GM21390 (cell line): ENCODE measurements at regions not wholly inside any gene's neighbourhood (a gene's known extent, or its start where the extent isn't known, plus 50 kb on each side); places are given as distances from the start of the nearest gene placed in this dataset.

Source experiments
- ATAC-seq: cut with Tn5 transposase; IDR thresholded peaks from one replicate; pipeline ENCODE4 v1.9.1; 2021; ENCODE audit not compliant: unreplicated experiment

GRCh38 chr4:155522201-155522600, 144.4 kb upstream of the GUCY1A1 start:
- ATAC-seq = no peak

- ATAC-seq = no peak
Measured at GRCh38 chr4:155521382-155521781, 144.6 kb upstream of the MAP9 start.

DNA sequence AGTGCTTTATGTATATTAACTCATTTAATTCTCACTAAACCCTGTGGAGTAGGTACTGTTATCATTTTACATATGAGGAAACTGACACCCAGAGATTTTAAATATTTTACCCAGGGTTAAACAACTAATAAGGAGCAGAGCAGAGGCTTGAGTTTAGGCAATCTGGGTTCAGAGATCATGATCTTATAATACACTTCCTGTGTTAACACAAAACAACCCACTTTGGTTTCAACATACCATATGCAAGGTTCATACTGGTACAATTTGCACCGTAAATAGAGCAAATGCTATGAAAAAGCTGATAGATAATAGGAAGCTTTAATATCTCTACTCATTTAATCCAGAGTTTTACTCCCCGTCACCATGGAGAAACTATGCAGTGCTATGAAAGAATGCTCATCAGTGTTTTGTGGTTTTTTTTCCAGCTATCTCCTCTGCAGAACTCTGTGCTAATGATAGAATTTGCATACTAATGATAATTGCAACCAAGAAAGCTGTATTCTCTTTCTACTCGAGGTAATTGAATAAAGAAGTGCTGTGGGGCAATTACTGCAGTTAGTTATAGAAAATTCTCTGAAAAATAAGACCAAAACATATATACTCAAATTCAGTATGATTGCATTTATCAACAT, 138.8 kb upstream of the MAP9 start:
- ATAC-seq = no peak

DNA sequence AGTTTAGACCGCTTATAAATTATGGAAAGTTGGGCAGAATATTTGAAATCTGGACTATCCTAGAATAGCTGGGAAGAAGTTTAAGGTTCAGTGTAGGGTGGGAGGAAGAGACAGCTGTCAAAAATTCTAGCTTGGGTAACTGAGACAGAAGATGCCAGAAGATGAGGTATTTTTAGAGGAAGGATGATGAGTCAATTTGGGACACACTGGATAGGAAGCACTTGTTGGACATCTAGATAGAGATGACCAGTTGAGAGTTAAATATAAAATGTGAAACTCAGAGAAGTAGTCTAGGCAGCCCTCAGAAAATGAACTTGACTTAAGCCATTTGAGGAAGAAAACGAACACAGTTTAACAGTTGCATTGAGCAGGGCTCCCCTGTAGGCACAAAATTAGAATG, 137.9 kb upstream of the MAP9 start:
- ATAC-seq = no peak

DNA sequence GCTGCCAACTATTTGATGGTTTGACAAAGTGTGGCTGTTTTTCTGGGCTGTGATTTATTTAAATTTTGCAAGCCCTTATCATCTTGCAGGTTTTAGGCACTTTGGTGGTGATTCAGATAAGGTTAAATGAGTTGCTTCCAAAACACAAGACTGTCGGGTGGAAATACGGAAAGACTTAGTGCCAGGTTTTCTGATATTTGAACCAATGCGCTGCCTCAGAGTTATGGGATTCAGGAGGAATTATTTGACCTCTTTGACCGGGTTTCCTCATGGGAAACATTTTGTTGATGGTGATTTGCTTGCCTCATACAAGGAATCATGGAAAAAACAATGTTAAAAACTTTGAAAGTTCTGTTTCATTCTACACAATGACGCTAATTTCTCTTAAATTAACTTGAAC, 136.1 kb upstream of the MAP9 start:
- ATAC-seq = no peak

- no peak for ATAC-seq
Measured at GRCh38 chr4:155512046-155512445, 135.3 kb upstream of the MAP9 start.

GRCh38 chr4:155510771-155511170, 134.0 kb upstream of the MAP9 start:
- no peak for ATAC-seq

GRCh38 chr4:155509555-155509954, 132.8 kb upstream of the MAP9 start:
- no peak for ATAC-seq

DNA sequence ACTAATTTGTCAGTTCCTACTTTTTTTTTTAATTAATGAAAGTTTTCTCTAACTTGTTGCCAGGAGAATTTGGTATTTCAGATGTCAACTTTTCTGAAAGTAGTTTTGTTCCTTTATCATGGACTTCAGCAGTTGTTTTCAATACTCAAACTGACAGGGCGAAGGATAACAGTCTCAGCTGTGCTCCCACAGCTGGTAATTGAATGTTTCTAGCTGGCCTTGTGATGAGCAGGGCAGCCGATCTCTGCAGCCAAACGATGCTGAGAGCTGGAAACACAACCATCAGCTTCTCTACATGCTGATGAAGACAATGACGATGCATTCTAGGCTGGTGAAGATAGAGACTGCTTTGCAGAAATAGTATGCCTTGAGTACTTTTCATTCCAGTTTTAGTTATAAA, 130.0 kb upstream of the MAP9 start:
- no peak for ATAC-seq

DNA sequence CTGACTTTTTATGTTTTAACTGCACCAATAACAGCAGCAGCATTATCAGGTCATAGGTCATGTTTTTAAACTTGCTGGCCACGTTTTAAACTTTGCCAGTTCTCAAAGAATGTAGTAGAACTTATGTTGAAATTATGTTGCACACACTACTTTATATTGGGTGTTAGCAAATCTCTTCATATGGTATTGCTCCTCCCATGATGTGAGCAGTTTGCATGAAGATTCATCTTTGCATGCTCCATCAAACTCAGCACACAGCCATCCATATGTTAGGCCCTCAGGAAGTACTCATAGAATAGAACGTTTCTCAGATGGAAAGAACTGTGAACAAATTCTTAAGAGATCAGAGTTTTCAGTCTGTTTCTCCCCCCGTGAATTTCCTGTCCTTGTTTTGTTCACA, 128.6 kb upstream of the MAP9 start:
- ATAC-seq = no peak

GRCh38 chr4:155497306-155497705, 120.5 kb upstream of the MAP9 start:
- no peak for ATAC-seq

DNA sequence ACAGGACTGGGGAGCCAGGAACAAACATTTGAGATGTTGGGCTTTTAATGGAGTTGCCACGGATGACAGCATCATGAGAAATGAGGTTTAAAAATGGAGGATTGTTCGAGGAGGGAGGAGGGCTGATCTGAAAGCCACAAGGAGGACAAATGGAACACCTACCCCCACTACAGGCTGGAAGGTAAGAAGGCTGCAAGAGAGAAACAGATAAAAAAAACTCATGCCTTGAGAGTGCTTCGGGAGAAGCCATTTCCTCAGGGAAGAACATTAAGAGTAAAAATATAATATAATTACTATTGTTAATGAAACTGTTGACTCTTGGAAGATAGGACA, 119.5 kb upstream of the MAP9 start:
- ATAC-seq = no peak

- ATAC-seq = no peak
Measured at GRCh38 chr4:155495572-155496293, 119.0 kb upstream of the MAP9 start.

DNA sequence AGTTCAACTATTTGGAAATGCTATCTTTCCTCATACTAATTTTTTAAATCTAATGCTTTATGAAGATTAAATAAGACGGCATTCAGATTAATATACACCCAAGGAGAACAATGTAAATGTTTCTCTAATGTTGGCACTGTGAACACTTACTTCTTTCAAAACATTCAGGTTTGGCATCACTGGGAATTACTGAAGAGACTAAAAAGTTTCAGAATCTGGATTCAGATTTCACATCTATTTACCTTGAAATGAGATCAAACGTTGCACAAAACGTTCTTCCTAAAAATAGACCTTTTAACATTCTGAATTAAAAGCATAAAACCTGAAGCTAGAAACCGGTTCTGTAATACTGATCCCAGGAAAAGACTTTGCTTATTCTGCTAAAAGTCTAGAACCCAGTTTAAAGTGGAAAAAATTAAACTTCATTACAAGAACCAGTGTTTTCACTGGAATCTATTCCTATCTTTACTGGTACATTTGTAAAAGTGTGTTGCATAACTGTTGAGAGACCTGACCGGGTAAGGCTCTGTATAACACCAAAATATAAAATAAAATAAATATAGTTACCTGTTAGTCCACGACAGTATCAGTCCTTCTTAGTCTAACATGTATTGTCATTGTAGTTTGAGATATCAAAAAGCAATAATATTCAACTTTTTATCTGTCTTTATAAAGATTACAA, 117.4 kb upstream of the MAP9 start:
- ATAC-seq = no peak

- ATAC-seq = peak; percentile 98
Measured at GRCh38 chr4:155491336-155492120, 114.8 kb upstream of the MAP9 start.

DNA sequence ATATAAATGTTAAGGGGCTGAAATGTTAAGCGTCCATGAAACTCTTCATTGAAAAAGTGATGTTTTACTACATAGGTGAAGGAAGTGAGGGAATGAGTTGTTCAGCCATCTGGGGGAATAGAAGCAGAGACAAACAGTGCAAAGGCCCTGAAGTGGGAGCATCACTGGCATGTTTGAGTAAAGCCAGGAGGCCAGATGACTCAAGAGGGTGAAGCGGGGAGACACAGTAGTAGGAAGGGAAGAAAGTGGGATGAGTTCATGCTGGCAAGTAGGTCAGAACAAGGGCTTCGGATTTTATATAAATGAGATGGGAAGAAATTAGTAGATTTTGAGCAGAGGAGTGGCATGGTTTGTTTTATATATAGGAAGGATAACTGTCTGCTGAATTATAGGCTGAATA, 112.5 kb upstream of the MAP9 start:
- ATAC-seq = no peak

GRCh38 chr4:155488691-155489090, 111.9 kb upstream of the MAP9 start:
- ATAC-seq = no peak

DNA sequence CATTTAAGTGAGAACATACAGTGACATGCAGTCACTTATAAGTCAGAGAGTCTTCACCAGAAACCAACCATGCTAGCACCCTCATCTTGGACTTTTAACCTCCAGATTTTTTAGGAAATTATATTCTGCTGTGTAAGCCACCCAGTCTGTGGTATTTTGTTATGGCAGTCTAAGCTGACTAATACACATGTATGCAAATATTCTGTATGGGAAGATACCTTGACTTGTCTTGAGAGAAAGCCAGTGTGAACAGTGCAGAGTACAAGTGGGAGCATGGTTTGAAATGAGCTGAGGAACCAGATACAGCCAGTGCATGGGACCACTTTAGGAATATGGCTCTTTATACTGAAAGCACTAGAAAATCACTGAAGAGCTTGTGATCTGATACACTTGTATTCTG, 110.4 kb upstream of the MAP9 start:
- ATAC-seq = no peak

DNA sequence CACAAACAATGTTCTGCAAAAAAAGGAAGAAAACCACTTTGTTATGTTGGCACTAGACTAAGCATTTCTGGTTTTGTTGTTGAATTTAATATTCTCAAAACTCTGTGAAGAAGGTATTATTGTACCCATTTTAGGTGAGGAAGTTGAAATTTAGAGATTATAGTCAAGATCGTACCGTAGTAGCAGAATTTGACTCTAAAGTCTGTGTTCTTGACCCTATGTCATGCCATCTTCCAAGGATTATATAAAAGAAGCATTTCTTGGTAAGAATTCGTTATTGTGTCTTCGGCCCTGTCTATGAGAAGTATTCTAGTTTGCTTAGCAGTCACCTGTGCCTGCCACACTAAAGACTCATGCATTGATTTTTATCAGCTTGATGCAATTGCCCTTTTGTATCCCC, 104.4 kb upstream of the MAP9 start:
- ATAC-seq = no peak

DNA sequence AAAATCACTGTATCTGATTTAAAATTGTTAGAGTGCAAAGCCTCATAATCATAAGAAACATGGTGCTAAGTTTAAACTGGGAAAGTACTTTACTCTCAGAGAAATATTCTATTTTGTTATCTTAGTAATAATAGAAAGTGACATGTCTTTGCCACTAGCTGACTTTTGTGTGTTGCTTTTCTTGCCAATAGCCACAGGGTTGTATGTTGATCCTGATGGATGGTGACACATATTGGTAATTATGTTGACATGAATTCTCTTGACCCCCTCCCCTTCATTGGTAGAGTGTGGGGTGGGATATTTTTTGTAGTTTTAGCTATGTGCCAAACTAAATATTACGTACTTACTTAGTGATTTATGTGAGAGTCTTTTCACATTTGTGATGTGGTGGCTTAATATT, 103.1 kb upstream of the MAP9 start:
- no peak for ATAC-seq

GRCh38 chr4:155478336-155478835, 101.6 kb upstream of the MAP9 start:
- no peak for ATAC-seq

DNA sequence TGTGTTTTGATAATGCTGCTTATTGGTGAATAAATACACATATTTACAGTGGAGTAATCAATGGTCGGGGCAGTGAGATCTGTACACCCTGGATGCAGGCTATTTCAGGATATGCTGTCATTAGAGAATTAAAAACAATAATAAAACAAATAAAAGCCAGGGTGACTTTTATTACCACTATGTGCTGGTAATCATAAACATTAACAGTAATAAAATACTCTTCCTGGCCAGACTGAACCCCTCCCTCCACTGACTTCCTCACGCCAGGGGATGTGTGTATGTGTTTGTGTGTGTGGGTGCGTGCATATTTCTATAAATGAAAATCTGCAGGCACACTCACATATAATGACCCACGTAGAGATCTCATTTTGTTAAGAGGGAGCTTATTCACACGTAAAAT, 98.0 kb upstream of the MAP9 start:
- ATAC-seq = no peak
